Suprapubic skin (tissue), 4 donors: ENCODE measurements at regions not wholly inside any gene's neighbourhood (a gene's known extent, or its start where the extent isn't known, plus 50 kb on each side); places are given as distances from the start of the nearest gene placed in this dataset.

Experiments
- DNase-seq, 2 donors: peaks; one replicate each; pipeline ENCODE4 v3.0.0-alpha.2; 2019; ENCODE audit warnings: low spot score in 2 of 2
- H3K27ac ChIP-seq: fragments of 200-600 bp; sonication (generic); one replicate; pipeline ENCODE4 v1.5.1; 2019
- H3K27me3 ChIP-seq: fragments of 200-600 bp; sonication (generic); one replicate; pipeline ENCODE4 v1.5.1; 2019
- H3K36me3 ChIP-seq: fragments of 200-600 bp; sonication (generic); one replicate; pipeline ENCODE4 v1.5.1; 2019
- H3K4me1 ChIP-seq: fragments of 200-600 bp; sonication (generic); one replicate; pipeline ENCODE4 v1.5.1; 2019
- H3K4me3 ChIP-seq: fragments of 200-600 bp; sonication (generic); one replicate; pipeline ENCODE4 v1.5.1; 2019; ENCODE audit warnings: mild to moderate bottlenecking
- H3K9me3 ChIP-seq: fragments of 200-600 bp; sonication (generic); one replicate; pipeline ENCODE4 v1.5.1; 2019
- CTCF ChIP-seq, 2 donors: fragments of 200-600 bp in 1 of 2; fragments of 450-650 bp in 1 of 2; sonication (generic) in 1 of 2; IDR thresholded peaks; one replicate each; pipeline ENCODE4 v1.5.1; 2016 to 2019; ENCODE audit warnings: antibody characterized with exemption in 2 of 2, mild to moderate bottlenecking in 1 of 2, moderate library complexity in 1 of 2
- EP300 ChIP-seq: sonication (generic); formaldehyde crosslinking; IDR thresholded peaks from one replicate; pipeline ENCODE4 v1.6.1; 2017; ENCODE audit warnings: antibody characterized with exemption
- POLR2A ChIP-seq, 2 donors: fragments of 450-650 bp; IDR thresholded peaks; one replicate each; pipeline ENCODE4 v1.6.1; 2017; ENCODE audit warnings: antibody characterized with exemption in 2 of 2, mild to moderate bottlenecking in 2 of 2, moderate library complexity in 2 of 2
- POLR2AphosphoS5 ChIP-seq, 3 donors: sonication (generic); formaldehyde crosslinking; IDR thresholded peaks; one replicate each; pipeline ENCODE4 v1.6.1; 2017; ENCODE audit warnings: antibody characterized with exemption in 3 of 3
- WGBS: methylation state at CpG from one replicate; pipeline ENCODE4 v1.1.5; 2018; 5-methylcytosine and 5-hydroxymethylcytosine counted together

- no peak for DNase-seq
- WGBS: 83% methylated on average over 1 of the region's 1 CpG
- H3K4me1 ChIP-seq: peaks cover 14% of the 10 kb centered on the region
- H3K9me3 ChIP-seq: no peaks in the 10 kb centered on the region
- TF ChIP-seq CTCF (IDR thresholded peaks at IDR 0.05): no peak
- TF ChIP-seq POLR2A (IDR thresholded peaks at IDR 0.05): no peak
- no peak for TF ChIP-seq POLR2AphosphoS5 (IDR thresholded peaks at IDR 0.05)
- TF ChIP-seq EP300: no peak
- no peak overlapping the region for H3K27ac ChIP-seq
- no peak overlapping the region for H3K4me3 ChIP-seq
- no peaks in the 10 kb centered on the region for H3K36me3 ChIP-seq
- no peaks in the 10 kb centered on the region for H3K27me3 ChIP-seq
These were observed 333.9 kb downstream of the RFC3 start for GRCh38 chr13:34151885-34152284.

GRCh38 chr13:34152409-34152808 lies 334.5 kb downstream of the RFC3 start:
- H3K4me3 ChIP-seq: no peak overlapping the region
- TF ChIP-seq POLR2AphosphoS5 (IDR thresholded peaks at IDR 0.05) (no peak), POLR2A (IDR thresholded peaks at IDR 0.05) (no peak), CTCF (IDR thresholded peaks at IDR 0.05) (no peak), EP300 (no peak)
- peaks cover 19% of the 10 kb centered on the region for H3K4me1 ChIP-seq
- 79% methylated on average over 4 of the region's 4 CpGs for WGBS
- H3K36me3 ChIP-seq: no peaks in the 10 kb centered on the region
- no peak for DNase-seq
- H3K27me3 ChIP-seq: no peaks in the 10 kb centered on the region
- no peak overlapping the region for H3K27ac ChIP-seq
- H3K9me3 ChIP-seq: no peaks in the 10 kb centered on the region

- DNase-seq: no peak
- no peak overlapping the region for H3K4me3 ChIP-seq
- H3K9me3 ChIP-seq: no peaks in the 10 kb centered on the region
- peaks cover 21% of the 10 kb centered on the region for H3K4me1 ChIP-seq
- H3K27me3 ChIP-seq: no peaks in the 10 kb centered on the region
- TF ChIP-seq EP300 (no peak), POLR2AphosphoS5 (IDR thresholded peaks at IDR 0.05) (no peak), POLR2A (IDR thresholded peaks at IDR 0.05) (no peak), CTCF (IDR thresholded peaks at IDR 0.05) (no peak)
- no peaks in the 10 kb centered on the region for H3K36me3 ChIP-seq
- H3K27ac ChIP-seq: no peak overlapping the region
These were observed 335.0 kb downstream of the RFC3 start for GRCh38 chr13:34152996-34153395.

- no peak overlapping the region for H3K27ac ChIP-seq
- no peaks in the 10 kb centered on the region for H3K36me3 ChIP-seq
- no peak for TF ChIP-seq CTCF (IDR thresholded peaks at IDR 0.05)
- no peak for TF ChIP-seq POLR2AphosphoS5 (IDR thresholded peaks at IDR 0.05)
- no peak for TF ChIP-seq EP300
- no peak for TF ChIP-seq POLR2A (IDR thresholded peaks at IDR 0.05)
- DNase-seq: no peak
- H3K9me3 ChIP-seq: no peaks in the 10 kb centered on the region
- H3K4me3 ChIP-seq: no peak overlapping the region
- peaks cover 21% of the 10 kb centered on the region for H3K4me1 ChIP-seq
- WGBS: 83% methylated on average over 12 of the region's 12 CpGs
- no peaks in the 10 kb centered on the region for H3K27me3 ChIP-seq
These were observed 335.7 kb downstream of the RFC3 start for GRCh38 chr13:34153428-34154180.

GRCh38 chr13:34155931-34156607 lies 338.1 kb downstream of the RFC3 start:
- no peak for DNase-seq
- peak overlapping the region; percentile 8 for H3K27ac ChIP-seq

More at GRCh38 chr13:34155931-34156607, 338.1 kb downstream of the RFC3 start:
- 54% methylated on average over 10 of the region's 10 CpGs for WGBS
- Histone ChIP-seq H3K4me1 (peaks cover 21% of the 10 kb centered on the region), H3K27me3 (no peaks in the 10 kb centered on the region), H3K36me3 (no peaks in the 10 kb centered on the region), H3K9me3 (no peaks in the 10 kb centered on the region), H3K4me3 (no peak overlapping the region)
- TF ChIP-seq POLR2AphosphoS5 (IDR thresholded peaks at IDR 0.05): no peak
- TF ChIP-seq EP300: no peak
- no peak for TF ChIP-seq CTCF (IDR thresholded peaks at IDR 0.05)
